ENCODE measurements at regions not wholly inside any gene's neighbourhood (a gene's known extent, or its start where the extent isn't known, plus 50 kb on each side); places are given as distances from the start of the nearest gene placed in this dataset.

- Histone ChIP-seq H3K9me1 (replicated peaks; ENCODE audit: control insufficient read depth, extremely low read depth, insufficient read depth, low read length) (no peaks in the 10 kb centered on the region), H3K79me2 (ENCODE audit: control insufficient read depth, insufficient read depth, low read length) (no peaks in the 10 kb centered on the region), H3K27me3 (ENCODE audit: control insufficient read depth in 2 of 2, insufficient read depth in 2 of 2, low read length in 2 of 2) (no peaks in the 10 kb centered on the region), H3K4me3 (replicated peaks in 1 of 3; ENCODE audit: insufficient read depth in 1 of 3, low read depth in 1 of 3, low read length in 3 of 3) (no peak overlapping the region), H3K9ac (replicated peaks; ENCODE audit: extremely low read depth, insufficient read depth, low read length) (no peak overlapping the region), H3K4me1 (ENCODE audit: control insufficient read depth, extremely low read depth, insufficient read depth, low read length) (no peaks in the 10 kb centered on the region), H3K36me3 (ENCODE audit: control insufficient read depth in 2 of 2, extremely low read depth in 1 of 2, insufficient read depth in 2 of 2, low read length in 2 of 2) (no peaks in the 10 kb centered on the region), H2AFZ (ENCODE audit: low read depth, low read length) (no peak overlapping the region), H3K9me3 (replicated peaks; ENCODE audit: control insufficient read depth, insufficient read depth, low read length) (peaks cover 7% of the 10 kb centered on the region), H4K20me1 (replicated peaks; ENCODE audit: control insufficient read depth, extremely low read depth, insufficient read depth, low read length) (no peaks in the 10 kb centered on the region), H3K4me2 (ENCODE audit: insufficient read depth, low read length) (no peak overlapping the region), H3K27ac (ENCODE audit: insufficient read depth, low read depth, low read length) (no peak overlapping the region)
- dilution Hi-C loops (cut with MboI; ENCODE audit: extremely low pct_ligation_motif_present, low sequenced_read_pairs): no loop called here
- no peak for TF ChIP-seq MYC (IDR thresholded peaks at IDR 0.05; ENCODE audit: low read depth, low read length)
- FAIRE-seq (no peak), DNase-seq (ENCODE audit: low read depth, low spot score) (no peak)
- intact Hi-C loops (cut with micrococcal nuclease): no loop called here
- ChIA-PET CTCF (no interaction called here), POLR2A (no interaction called here)
- BruUV-seq (replicated peaks): no TSS peak
These were observed 323.9 kb downstream of the BCL11B start for GRCh38 chr14:98947911-98948595.

GRCh38 chr14:98949051-98949450 is 322.9 kb downstream of the BCL11B start:
- no peak overlapping the region for H3K9ac ChIP-seq (replicated peaks; ENCODE audit: extremely low read depth, insufficient read depth, low read length)
- H3K27ac ChIP-seq (ENCODE audit: insufficient read depth, low read depth, low read length): no peak overlapping the region
- no peaks in the 10 kb centered on the region for H3K9me1 ChIP-seq (replicated peaks; ENCODE audit: control insufficient read depth, extremely low read depth, insufficient read depth, low read length)
- FAIRE-seq: no peak
- H3K4me1 ChIP-seq (ENCODE audit: control insufficient read depth, extremely low read depth, insufficient read depth, low read length): no peaks in the 10 kb centered on the region
- no peaks in the 10 kb centered on the region for H3K79me2 ChIP-seq (ENCODE audit: control insufficient read depth, insufficient read depth, low read length)
- H3K4me2 ChIP-seq (ENCODE audit: insufficient read depth, low read length): no peak overlapping the region
- H2AFZ ChIP-seq (ENCODE audit: low read depth, low read length): no peak overlapping the region
- H3K4me3 ChIP-seq (replicated peaks in 1 of 3; ENCODE audit: insufficient read depth in 1 of 3, low read depth in 1 of 3, low read length in 3 of 3): no peak overlapping the region
- dilution Hi-C loops (cut with MboI; ENCODE audit: extremely low pct_ligation_motif_present, low sequenced_read_pairs) (no loop called here), intact Hi-C loops (cut with micrococcal nuclease) (no loop called here)
- CTCF ChIA-PET: no interaction called here
- TF ChIP-seq MYC (IDR thresholded peaks at IDR 0.05; ENCODE audit: low read depth, low read length) (no peak), POLR2AphosphoS5 (IDR thresholded peaks at IDR 0.05; ENCODE audit: insufficient read depth, low read depth, low read length) (no peak), MAX (IDR thresholded peaks at IDR 0.05; ENCODE audit: insufficient read depth, insufficient read length) (no peak), POLR2A (IDR thresholded peaks at IDR 0.05; ENCODE audit: low read depth, low read length) (no peak), JUN (IDR thresholded peaks at IDR 0.05; ENCODE audit: borderline replicate concordance, insufficient read depth, insufficient read length, low read depth) (no peak), EZH2 (IDR thresholded peaks at IDR 0.05; ENCODE audit: borderline replicate concordance, low read depth, low read length, severe bottlenecking) (no peak), GATA2 (IDR thresholded peaks at IDR 0.05; ENCODE audit: insufficient read depth, insufficient read length, low read depth, low read length) (no peak), FOS (IDR thresholded peaks at IDR 0.05; ENCODE audit: borderline replicate concordance, insufficient read depth, low read length) (no peak)
- POLR2A ChIA-PET: no interaction called here
- BruUV-seq (replicated peaks): no TSS peak
- no peak for DNase-seq (ENCODE audit: low read depth, low spot score)
- H4K20me1 ChIP-seq (replicated peaks; ENCODE audit: control insufficient read depth, extremely low read depth, insufficient read depth, low read length): no peaks in the 10 kb centered on the region
- no peaks in the 10 kb centered on the region for H3K27me3 ChIP-seq (ENCODE audit: control insufficient read depth in 2 of 2, insufficient read depth in 2 of 2, low read length in 2 of 2)
- H3K36me3 ChIP-seq (ENCODE audit: control insufficient read depth in 2 of 2, extremely low read depth in 1 of 2, insufficient read depth in 2 of 2, low read length in 2 of 2): no peaks in the 10 kb centered on the region
- H3K9me3 ChIP-seq (replicated peaks; ENCODE audit: control insufficient read depth, insufficient read depth, low read length): peaks cover 7% of the 10 kb centered on the region
